CD4-positive, alpha-beta T cell (primary cell): ENCODE measurements at regions not wholly inside any gene's neighbourhood (a gene's known extent, or its start where the extent isn't known, plus 50 kb on each side); places are given as distances from the start of the nearest gene placed in this dataset.
"Not testable (repeated sequence)": the region's sequence is repeated elsewhere in the genome, so short reads cannot be mapped to it uniquely, and the experiment has no call there.

Experiments
- ATAC-seq: fragments of 200-7000 bp; cut with Tn5 transposase; one replicate; pipeline ENCODE4 v1.10.0; 2022; ENCODE audit warnings: mild to moderate bottlenecking; ENCODE audit not compliant: poor library complexity
- CTCF ChIA-PET: fragments of 350-600 bp; sonication (Branson Sonifier 250); formaldehyde crosslinking; loops from one replicate; lab custom pipeline; 2021; ENCODE audit warnings: antibody characterized with exemption, inconsistent platforms; lab: Charles Lee
- POLR2A ChIA-PET: fragments of 350-600 bp; sonication (Branson Sonifier 250); formaldehyde crosslinking; loops from one replicate; lab custom pipeline; 2021; ENCODE audit warnings: antibody characterized with exemption, inconsistent platforms; lab: Charles Lee
- DNase-seq, 14 experiments: peaks; one replicate each; pipeline ENCODE4 v3.0.0-alpha.2; 2013 to 2020; ENCODE audit warnings: mixed read lengths in 2 of 14
- H3K27ac ChIP-seq, 2 donors: one replicate each; pipeline versions ENCODE4 v1.5.1 to v1.7.0; 2013; ENCODE audit warnings: low read length in 2 of 2, low read depth in 1 of 2, mild to moderate bottlenecking in 1 of 2
- H3K27me3 ChIP-seq, 2 experiments: 1 replicate in 1 of 2; 2 replicates in 1 of 2; pipeline versions ENCODE4 v1.6.1 to v1.7.0; 2013; ENCODE audit warnings: low read length in 2 of 2, control low read depth in 1 of 2, mild to moderate bottlenecking in 1 of 2, moderate library complexity in 1 of 2; ENCODE audit not compliant: insufficient read depth in 2 of 2, control insufficient read depth in 1 of 2
- H3K36me3 ChIP-seq: one replicate; pipeline ENCODE4 v1.6.1; 2013; ENCODE audit warnings: low read length, control low read depth; ENCODE audit not compliant: insufficient read depth
- H3K4me1 ChIP-seq: one replicate; pipeline ENCODE4 v1.6.1; 2013; ENCODE audit warnings: low read length, control low read depth; ENCODE audit not compliant: insufficient read depth
- H3K4me3 ChIP-seq: one replicate; pipeline ENCODE4 v1.5.1; 2013; ENCODE audit warnings: mild to moderate bottlenecking, low read length, moderate library complexity
- H3K9me3 ChIP-seq, 2 experiments: 1 replicate in 1 of 2; 2 replicates in 1 of 2; pipeline versions ENCODE4 v1.6.1 to v1.7.0; 2013; ENCODE audit warnings: low read length in 2 of 2, mild to moderate bottlenecking in 2 of 2, control low read depth in 1 of 2, moderate library complexity in 1 of 2; ENCODE audit not compliant: control insufficient read depth in 1 of 2, insufficient read depth in 1 of 2
- H3K27ac Mint-ChIP-seq: one replicate; pipeline ENCODE4 v1.8.0; 2020; ENCODE audit warnings: mixed read lengths
- H3K27me3 Mint-ChIP-seq: one replicate; pipeline ENCODE4 v1.8.0; 2021; ENCODE audit warnings: mixed read lengths
- H3K36me3 Mint-ChIP-seq: one replicate; pipeline ENCODE4 v1.8.0; 2021; ENCODE audit warnings: low read depth, mixed read lengths
- H3K4me1 Mint-ChIP-seq: one replicate; pipeline ENCODE4 v1.8.0; 2021; ENCODE audit warnings: low read depth, mixed read lengths
- H3K4me3 Mint-ChIP-seq: one replicate; pipeline ENCODE4 v1.8.0; 2020; ENCODE audit warnings: mild to moderate bottlenecking, mixed read lengths
- H3K9me3 Mint-ChIP-seq: one replicate; pipeline ENCODE4 v1.8.0; 2020; ENCODE audit warnings: mixed read lengths
- CTCF ChIP-seq: fragments of 200-600 bp; IDR thresholded peaks from one replicate; pipeline ENCODE4 v1.8.0; 2022; ENCODE audit warnings: antibody characterized with exemption, mild to moderate bottlenecking
- intact Hi-C, 2 experiments: fragments of 100-400 bp; cut with DNase I in 1 of 2; cut with micrococcal nuclease in 1 of 2; formaldehyde crosslinking; loops; one replicate each; pipeline versions ENCODE4 v1.15.1 to v1.9.0; 2023 to 2025; cut with DNase I, micrococcal nuclease

- no peak overlapping the region for H3K27ac Mint-ChIP-seq
- Histone ChIP-seq H3K4me3 (no peak overlapping the region), H3K27ac (no peak overlapping the region), H3K9me3 (no peaks in the 10 kb centered on the region), H3K4me1 (no peaks in the 10 kb centered on the region), H3K27me3 (no peaks in the 10 kb centered on the region), H3K36me3 (no peaks in the 10 kb centered on the region)
- ATAC-seq: no peak
- ChIA-PET CTCF (no interaction called here), POLR2A (no interaction called here)
- H3K27me3 Mint-ChIP-seq: no peaks in the 10 kb centered on the region
- intact Hi-C loops: no loop called here
- no peaks in the 10 kb centered on the region for H3K9me3 Mint-ChIP-seq
- no peak for TF ChIP-seq CTCF
- H3K4me1 Mint-ChIP-seq: no peaks in the 10 kb centered on the region
- H3K36me3 Mint-ChIP-seq: no peaks in the 10 kb centered on the region
- no peak for DNase-seq
- no peak overlapping the region for H3K4me3 Mint-ChIP-seq
Observed at GRCh38 chr1:200290010-200290685, 119.7 kb downstream of the ZNF281 start.

- Histone ChIP-seq H3K27me3 (no peaks in the 10 kb centered on the region), H3K4me3 (no peak overlapping the region), H3K4me1 (no peaks in the 10 kb centered on the region), H3K9me3 (no peaks in the 10 kb centered on the region), H3K36me3 (no peaks in the 10 kb centered on the region), H3K27ac (no peak overlapping the region)
- H3K4me1 Mint-ChIP-seq: no peaks in the 10 kb centered on the region
- H3K36me3 Mint-ChIP-seq: no peaks in the 10 kb centered on the region
- CTCF ChIA-PET: no interaction called here
- intact Hi-C loops: no loop called here
- ATAC-seq (no peak), DNase-seq (no peak)
- TF ChIP-seq CTCF: no peak
- no peaks in the 10 kb centered on the region for H3K9me3 Mint-ChIP-seq
- H3K4me3 Mint-ChIP-seq: no peak overlapping the region
- no peak overlapping the region for H3K27ac Mint-ChIP-seq
- POLR2A ChIA-PET: no interaction called here
- no peaks in the 10 kb centered on the region for H3K27me3 Mint-ChIP-seq
Observed at GRCh38 chr1:200288226-200288625, 121.6 kb downstream of the ZNF281 start.

- H3K27me3 Mint-ChIP-seq, H3K4me3 ChIP-seq, H3K27ac Mint-ChIP-seq, H3K4me1 ChIP-seq, H3K9me3 ChIP-seq, H3K4me1 Mint-ChIP-seq, H3K9me3 Mint-ChIP-seq, POLR2A ChIA-PET, H3K27ac ChIP-seq, H3K36me3 ChIP-seq, DNase-seq, H3K36me3 Mint-ChIP-seq, ATAC-seq, CTCF ChIA-PET, H3K27me3 ChIP-seq, H3K4me3 Mint-ChIP-seq: not testable (repeated sequence)
- intact Hi-C loops: loop anchor here in 1 of 2 experiments (5.0 kb wide), 1 partner anchor 223 kb away; no protein-coding TSS in a partner anchor
Observed at GRCh38 chr1:200284236-200284635, 125.6 kb downstream of the ZNF281 start.
